ENCODE measurements at regions not wholly inside any gene's neighbourhood (a gene's known extent, or its start where the extent isn't known, plus 50 kb on each side); places are given as distances from the start of the nearest gene placed in this dataset.

DNA sequence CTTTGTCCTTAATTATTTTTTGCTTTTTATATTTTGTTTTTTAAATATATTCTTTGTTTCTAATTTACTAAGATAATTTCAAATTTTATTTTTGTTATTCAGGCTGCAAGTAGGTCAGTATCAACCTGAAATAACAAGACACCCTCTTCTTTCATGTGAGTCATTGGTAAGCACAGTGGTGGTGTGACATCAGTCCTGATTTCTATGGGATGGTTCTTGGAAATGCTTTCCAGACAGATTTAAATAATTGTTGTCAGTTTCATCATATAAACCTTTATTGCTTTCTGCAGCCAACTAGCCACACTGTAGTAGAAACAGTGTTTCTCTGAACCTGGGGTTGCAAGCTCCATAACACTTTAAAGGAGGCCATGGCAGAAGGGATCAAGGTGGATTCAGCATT is 157.5 kb upstream of the C21orf91 start:
- DNase-seq = no peak

DNA sequence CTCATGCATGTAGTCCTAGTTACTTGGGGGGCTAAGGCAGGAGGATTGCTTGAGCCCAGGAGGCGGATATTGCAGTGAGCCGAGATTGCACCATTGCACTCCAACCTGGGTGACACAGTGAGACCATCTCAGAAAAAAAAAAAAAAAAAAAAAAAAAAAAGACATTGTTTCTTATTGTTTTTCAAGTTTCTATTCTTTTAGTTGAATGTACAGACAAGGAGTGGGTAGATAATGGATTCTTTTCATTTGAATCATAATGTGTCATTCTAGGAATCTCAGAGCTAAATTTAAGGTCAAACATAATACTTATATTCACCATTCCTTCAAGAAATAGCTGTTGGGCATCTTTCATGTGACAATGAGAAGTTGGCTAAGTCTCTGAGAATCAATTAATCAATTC is 157.0 kb upstream of the C21orf91 start:
- DNase-seq = no peak

DNA sequence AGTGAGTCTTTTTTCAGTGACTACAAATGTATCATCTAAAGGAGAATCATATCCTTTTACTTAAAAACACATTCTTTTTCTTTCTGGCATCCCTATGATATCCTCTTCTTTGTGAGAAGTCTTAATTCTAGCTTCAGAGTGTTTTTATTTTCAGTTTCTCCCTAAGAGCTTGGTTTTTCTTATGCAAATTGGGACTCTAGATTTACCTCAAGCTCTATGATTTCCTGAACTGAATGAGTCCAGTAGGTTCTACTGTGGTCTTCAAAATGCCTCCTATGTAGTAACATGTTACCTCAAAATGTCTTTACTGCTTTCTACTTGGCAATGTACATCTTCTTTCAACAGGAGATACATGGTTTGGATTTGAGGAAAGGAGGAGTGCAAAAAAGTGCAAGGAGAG is 148.2 kb upstream of the C21orf91 start:
- DNase-seq = no peak

DNA sequence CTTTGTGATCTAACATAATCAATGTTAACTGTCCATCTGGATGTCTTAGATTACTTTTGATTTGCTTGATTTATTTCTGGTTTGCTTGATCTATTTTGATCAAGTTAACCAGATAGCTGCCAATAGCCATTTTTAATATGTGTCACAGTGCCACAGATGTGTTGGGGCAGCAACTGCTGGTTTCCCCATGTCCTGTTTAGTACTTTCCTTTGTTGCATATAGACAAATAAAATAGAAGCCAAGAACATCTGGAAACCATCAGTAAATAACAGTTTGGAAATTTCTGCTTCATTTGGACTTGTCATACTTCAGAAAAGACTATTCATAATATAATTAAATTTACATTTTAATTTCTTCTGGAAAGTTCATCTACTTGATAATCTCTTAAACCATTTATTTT is 145.6 kb upstream of the C21orf91 start:
- no peak for DNase-seq

- DNase-seq = no peak
Observed at GRCh38 chr21:17964199-17964598, 145.0 kb upstream of the C21orf91 start.

DNA sequence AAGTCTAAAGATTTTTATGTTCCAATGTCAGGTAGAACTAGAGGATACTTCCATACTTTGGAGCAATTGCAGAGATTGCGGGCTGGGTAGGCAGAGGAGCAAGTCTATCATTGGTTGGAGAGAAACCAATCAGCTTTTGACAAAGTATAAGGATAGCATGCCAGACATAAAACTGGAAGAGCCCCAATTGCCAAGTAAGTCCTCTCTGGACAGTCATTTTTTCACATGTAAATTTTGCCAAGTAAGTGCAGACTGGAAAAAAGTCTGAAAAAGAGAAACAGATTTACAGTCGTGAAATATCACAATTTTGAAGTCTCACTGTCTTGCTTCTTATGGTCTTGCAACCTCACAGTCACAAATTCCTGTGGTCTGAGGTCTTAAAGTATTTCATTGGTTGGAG is 131.4 kb upstream of the C21orf91 start:
- DNase-seq = no peak

DNA sequence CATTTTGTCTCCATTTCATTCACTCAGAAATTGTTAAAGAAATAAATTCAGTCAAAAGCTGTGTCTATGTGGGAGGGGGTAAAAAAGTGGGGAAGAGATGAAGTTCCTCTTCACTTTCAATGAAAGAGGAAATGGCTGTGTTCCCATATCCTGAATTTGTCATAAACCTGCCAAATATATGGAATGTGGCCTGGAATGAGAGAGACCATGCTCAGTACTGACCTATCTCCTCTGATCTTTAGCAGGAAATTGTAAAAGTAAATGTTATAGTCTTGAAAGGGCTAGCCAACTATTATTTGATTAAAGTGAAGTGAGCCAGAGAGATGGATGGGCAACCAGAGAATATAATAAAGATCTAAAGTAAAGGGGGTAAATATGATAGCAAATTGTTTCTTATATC is 130.3 kb upstream of the C21orf91 start:
- no peak for DNase-seq

DNA sequence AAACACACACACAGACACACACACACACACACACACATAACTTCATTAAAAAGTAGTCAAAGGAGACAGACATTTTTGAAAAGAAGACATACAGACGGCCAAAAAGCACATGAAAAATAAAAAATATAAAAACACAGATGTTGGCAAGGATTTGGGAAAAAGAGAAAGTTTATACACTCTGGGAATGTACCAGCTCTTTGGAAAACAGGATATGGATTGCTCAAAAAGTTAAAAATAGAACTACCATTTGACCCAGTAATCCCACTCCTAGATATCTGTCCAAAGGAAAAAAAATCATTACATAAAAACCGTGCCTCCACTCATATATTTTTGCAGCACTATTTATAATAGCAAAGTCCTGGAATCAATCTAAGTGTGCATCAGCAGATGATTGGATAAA is 128.4 kb upstream of the C21orf91 start:
- no peak for DNase-seq

- peak; percentile 9 to 13 for DNase-seq
Observed at GRCh38 chr21:17931080-17931479, 111.9 kb upstream of the C21orf91 start.

DNA sequence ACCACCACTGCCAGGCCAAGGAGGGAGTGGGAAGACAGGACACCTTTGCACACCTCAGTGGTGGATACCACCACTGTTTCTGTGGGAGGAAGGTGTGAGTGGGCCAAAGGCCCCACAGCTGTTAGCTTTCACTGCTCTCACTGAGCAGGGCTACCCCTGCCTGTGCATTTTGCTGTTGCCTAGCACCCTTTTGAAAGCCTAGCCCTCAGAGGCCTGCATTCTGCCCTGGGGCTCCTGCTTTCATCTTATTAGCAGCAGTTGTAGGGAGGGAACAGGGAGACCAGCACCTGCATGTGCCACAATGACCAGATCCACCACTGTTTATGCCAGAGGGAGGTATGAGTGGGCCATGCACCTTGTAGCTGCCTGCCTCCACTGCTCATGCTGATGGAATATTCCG is 110.9 kb upstream of the C21orf91 start:
- DNase-seq = no peak

- DNase-seq = no peak
Observed at GRCh38 chr21:17929510-17929909, 110.4 kb upstream of the C21orf91 start.

DNA sequence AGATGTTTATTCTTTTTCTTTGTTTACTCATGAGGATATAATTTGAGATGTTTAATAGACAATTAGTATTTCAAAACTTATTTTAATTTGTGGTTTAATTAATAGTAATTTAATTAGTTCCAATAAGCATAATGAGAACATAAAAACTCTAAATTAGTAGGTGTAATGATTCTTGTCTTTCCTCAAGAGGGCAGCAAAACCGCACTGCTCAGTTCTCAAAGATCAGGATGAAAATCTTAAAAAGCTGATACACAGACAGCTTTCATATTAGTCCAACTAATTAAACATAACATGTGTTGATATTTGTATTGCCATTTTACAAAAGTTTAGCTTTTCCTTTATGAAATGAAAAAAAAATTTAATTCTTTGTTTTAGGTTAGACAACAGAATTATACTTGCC is 106.7 kb upstream of the C21orf91 start:
- DNase-seq = no peak

GRCh38 chr21:17925000-17925610 is 105.9 kb upstream of the C21orf91 start:
- peak; percentile 29 to 58 for DNase-seq

GRCh38 chr21:17921579-17922530 is 102.7 kb upstream of the C21orf91 start:
- DNase-seq = no peak

DNA sequence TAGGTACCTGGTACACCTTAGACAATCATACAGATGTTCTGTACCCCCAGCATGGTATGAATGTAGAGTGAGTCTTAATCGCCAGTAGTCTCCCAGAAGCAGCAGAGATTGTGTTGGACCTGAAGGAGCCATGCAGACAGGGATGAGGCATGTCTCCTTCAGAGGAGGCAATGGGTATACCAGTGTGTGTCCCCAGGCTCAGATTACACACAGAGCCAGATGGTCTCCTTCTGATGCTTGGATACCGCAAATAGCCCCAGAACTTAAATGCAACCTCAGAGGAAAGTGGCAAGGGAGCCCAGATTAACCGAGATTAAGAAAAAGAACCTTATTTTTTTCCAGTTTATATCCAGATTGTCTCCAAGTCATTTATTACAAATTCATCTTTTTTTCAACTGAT is 96.8 kb upstream of the C21orf91 start:
- no peak for DNase-seq

GRCh38 chr21:17911628-17912027 is 92.5 kb upstream of the C21orf91 start:
- no peak for DNase-seq

- DNase-seq = no peak
Observed at GRCh38 chr21:17903929-17904639, 84.9 kb upstream of the C21orf91 start.

DNA sequence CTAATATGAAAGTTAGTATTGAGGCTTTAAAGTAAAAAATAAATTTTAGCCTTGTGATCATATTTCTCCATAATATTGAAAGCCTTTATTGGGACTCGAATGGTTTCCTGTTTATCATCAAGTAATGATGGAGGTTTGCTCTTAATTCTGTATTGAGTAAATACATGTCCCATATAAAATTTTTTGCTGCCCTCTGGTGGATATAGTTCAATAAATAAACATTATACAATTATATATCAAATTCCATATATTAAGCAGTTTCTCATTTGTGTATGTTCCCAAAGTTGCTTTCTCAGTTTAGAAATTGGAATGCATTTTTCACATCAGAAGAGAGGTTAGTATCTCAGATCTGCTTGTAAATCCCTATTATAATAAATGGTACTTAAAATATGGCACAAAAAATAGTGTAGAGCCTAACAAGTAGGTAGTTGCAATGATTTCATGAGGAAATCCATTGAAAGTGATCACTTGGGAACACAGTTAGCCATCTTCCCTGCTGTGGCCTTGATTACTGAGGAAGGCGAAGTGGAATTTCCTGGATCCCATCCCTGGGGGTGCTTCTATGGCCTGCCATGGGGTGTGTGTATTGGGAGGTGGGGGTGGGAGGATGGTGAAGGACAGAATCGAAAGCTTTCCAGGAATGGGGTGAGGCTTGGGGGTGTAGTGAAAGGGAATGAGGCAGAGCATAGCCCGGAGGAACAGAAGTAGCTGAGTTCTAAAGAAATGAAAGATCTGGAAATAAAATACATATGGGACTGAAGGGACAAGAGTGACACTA is 84.1 kb upstream of the C21orf91 start:
- DNase-seq = no peak

DNA sequence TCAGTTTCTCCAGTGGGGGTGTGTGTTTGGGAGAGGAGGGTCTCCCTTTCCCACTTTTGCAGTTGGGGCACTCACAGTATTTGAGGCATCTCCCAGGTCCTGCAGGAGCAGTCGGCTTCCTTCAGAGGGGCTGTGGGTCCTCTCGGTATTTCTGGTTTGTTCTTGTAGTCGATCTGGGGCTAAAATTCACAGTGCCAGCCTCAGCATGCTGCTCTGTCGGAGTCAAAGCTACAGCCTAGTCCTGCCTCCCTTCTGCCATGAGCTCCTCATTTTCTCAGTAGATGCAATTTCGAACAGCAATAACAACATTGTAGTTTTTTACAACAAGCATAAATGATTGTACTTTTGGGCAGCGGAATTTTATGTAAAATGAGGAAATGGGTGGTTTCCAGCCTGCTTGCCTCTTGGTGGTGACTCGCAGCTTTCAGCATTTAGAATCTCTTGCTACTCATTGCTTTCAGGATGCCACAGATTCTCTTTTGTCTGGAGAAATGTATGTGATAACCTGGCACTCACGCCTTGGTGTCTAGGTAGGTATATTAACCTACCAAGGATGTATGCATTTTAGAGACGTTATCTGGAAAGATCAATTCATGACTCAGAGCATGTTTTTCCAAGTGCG is 82.4 kb upstream of the C21orf91 start:
- no peak for DNase-seq

DNA sequence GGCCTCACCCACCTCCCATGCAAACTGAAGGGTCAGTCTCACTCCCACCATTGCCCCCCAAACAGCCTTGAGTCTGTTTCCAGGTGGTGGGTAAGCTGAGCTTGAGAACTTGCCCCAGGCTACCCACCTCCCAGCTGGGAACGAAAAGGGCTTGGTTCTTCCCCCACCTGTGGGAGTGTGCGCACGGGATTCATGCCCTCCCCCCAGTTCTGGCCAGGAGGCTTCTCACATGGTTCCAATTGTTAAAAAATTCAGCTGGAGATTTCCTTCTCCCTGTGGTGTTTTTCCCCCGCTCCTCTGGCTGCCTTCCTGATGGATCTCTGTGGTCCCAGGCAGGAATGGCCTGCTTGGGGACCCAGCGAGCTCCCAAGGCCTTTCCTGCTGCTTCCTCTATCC is 81.8 kb upstream of the C21orf91 start:
- DNase-seq = no peak

DNA sequence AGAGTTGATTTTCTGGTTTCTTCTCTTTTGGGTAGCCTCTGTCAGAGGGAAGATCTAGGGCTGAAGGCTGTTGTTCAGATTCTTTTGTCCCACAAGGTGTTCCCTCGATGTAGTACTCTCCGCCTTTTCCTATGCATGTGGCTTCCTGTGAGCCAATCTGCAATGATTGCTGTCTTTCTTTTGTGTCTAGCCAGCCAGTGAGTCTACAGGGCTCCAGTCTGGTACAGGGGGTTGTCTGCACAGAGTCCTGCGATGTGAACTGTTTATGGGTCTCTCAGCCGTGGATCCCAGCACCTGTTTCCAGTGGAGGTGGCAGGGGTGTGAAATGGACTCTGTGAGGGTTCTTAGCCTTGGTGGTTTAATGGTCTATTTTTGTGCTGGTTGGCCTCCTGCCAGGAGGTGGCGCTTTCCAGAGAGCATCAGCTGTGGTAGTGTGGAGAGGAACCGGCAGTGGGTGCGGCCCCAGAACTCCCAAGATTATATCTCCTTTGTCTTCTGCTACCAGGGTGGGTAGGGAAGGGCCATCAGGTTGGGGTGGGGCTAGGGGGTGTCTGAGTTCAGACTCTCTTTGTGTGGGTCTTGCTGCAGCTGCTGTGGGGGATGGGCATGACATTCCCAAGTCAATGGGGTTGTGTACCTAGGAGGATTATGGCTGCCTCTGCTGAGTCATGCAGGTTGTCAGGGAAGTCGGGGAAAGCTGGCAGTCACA is 81.3 kb upstream of the C21orf91 start:
- peak; percentile 3 to 20 for DNase-seq

DNA sequence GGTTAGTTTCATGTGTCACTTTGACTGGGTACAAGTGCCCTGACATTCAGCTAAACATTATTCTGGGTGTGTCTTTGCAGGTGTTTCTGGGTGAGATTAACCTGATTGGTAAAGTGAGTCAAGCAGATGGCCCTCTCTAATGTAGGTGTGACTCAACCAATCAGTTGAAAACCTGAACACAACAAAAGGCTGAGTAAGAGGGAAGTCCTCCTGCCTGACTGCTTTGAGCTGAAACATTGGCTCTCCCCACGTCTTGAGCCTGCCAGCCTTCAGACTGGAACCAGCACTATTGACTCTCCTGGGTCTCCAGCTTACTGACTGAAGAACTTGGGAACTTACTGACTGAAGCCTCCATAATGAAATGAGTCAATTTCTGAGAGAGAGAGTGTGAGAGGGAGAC is 70.0 kb upstream of the C21orf91 start:
- DNase-seq = no peak
